ENCODE measurements at regions not wholly inside any gene's neighbourhood (a gene's known extent, or its start where the extent isn't known, plus 50 kb on each side); places are given as distances from the start of the nearest gene placed in this dataset.

GRCh38 chr10:128945398-128945797, 521.6 kb upstream of the MGMT start:
- 6% methylated on average over 7 of the region's 7 CpGs for WGBS (ENCODE audit: low lambda C conversion rate)
- DNase-seq (ENCODE audit: low spot score): no peak
- no peaks in the 10 kb centered on the region for H4K20me1 ChIP-seq (ENCODE audit: insufficient read depth, low read length)
- no peak overlapping the region for H3K9ac ChIP-seq (ENCODE audit: insufficient read depth, low read depth, low read length)
- intact Hi-C loops (cut with micrococcal nuclease; ENCODE audit: unreplicated experiment) (no loop called here), in situ Hi-C loops (cut with HindIII; ENCODE audit: extremely low pct_ligation_motif_present, low pct_unique_long_range_greater_than_20kb) (no loop called here)
- no peaks in the 10 kb centered on the region; a peak in 2 of 5 replicates for H3K27me3 ChIP-seq (ENCODE audit: control insufficient read depth in 1 of 2, insufficient read depth in 2 of 2, low read length in 2 of 2)
- BruUV-seq (replicated peaks): no TSS peak
- no peak overlapping the region for H2AFZ ChIP-seq (ENCODE audit: low read length)
- H3K27ac ChIP-seq (ENCODE audit: extremely low read length, insufficient read depth, low read length): no peak overlapping the region
- no peaks in the 10 kb centered on the region for H3K4me1 ChIP-seq (ENCODE audit: insufficient read depth, low read length)
- no peak overlapping the region for H3K4me3 ChIP-seq (replicated peaks in 1 of 3; ENCODE audit: insufficient read depth in 1 of 3, low read depth in 2 of 3, low read length in 3 of 3)
- ChIA-PET POLR2A (no interaction called here), CTCF (ENCODE audit: low intra/inter-chr PET ratio, low total read pairs) (no interaction called here)
- H3K9me3 ChIP-seq (ENCODE audit: low read length): peaks cover 8% of the 10 kb centered on the region; the same call in 1 of the 2 replicates
- ATAC-seq: no peak
- FAIRE-seq: no peak
- H3K79me2 ChIP-seq (ENCODE audit: insufficient read depth, low read length): no peaks in the 10 kb centered on the region
- H3K36me3 ChIP-seq (replicated peaks in 1 of 2; ENCODE audit: control insufficient read depth in 1 of 2, insufficient read depth in 2 of 2, low read length in 2 of 2): no peaks in the 10 kb centered on the region
- no peak overlapping the region for H3K4me2 ChIP-seq (ENCODE audit: low read depth, low read length)
- TF ChIP-seq ZNF703 (CRISPR knock-in tag; IDR thresholded peaks at IDR 0.05; ENCODE audit: borderline replicate concordance): no peak
- TF ChIP-seq RAD51 (IDR thresholded peaks at IDR 0.05; ENCODE audit: borderline replicate concordance): no peak
- TF ChIP-seq NFIB (CRISPR knock-in tag; IDR thresholded peaks at IDR 0.05; ENCODE audit: borderline replicate concordance): no peak
- no peak for TF ChIP-seq KDM6A (CRISPR knock-in tag; IDR thresholded peaks at IDR 0.05; ENCODE audit: low read depth)
- TF ChIP-seq ELF3 (CRISPR knock-in tag; IDR thresholded peaks at IDR 0.05): no peak
- TF ChIP-seq ZNF83 (CRISPR knock-in tag; IDR thresholded peaks at IDR 0.05; ENCODE audit: borderline replicate concordance): no peak

GRCh38 chr10:128950159-128950915, 516.7 kb upstream of the MGMT start:
- ATAC-seq: no peak
- intact Hi-C loops (cut with micrococcal nuclease; ENCODE audit: unreplicated experiment) (no loop called here), in situ Hi-C loops (cut with HindIII; ENCODE audit: extremely low pct_ligation_motif_present, low pct_unique_long_range_greater_than_20kb) (no loop called here)
- no TSS peak for BruUV-seq (replicated peaks)
- WGBS (ENCODE audit: low lambda C conversion rate): 21% methylated on average over 10 of the region's 18 CpGs
- Histone ChIP-seq H3K27ac (ENCODE audit: extremely low read length, insufficient read depth, low read length) (no peak overlapping the region), H3K4me3 (replicated peaks in 1 of 3; ENCODE audit: insufficient read depth in 1 of 3, low read depth in 2 of 3, low read length in 3 of 3) (no peak overlapping the region), H3K27me3 (ENCODE audit: control insufficient read depth in 1 of 2, insufficient read depth in 2 of 2, low read length in 2 of 2) (no peaks in the 10 kb centered on the region; a peak in 2 of 5 replicates), H3K79me2 (ENCODE audit: insufficient read depth, low read length) (no peaks in the 10 kb centered on the region), H3K4me2 (ENCODE audit: low read depth, low read length) (no peak overlapping the region), H3K9me3 (ENCODE audit: low read length) (no peaks in the 10 kb centered on the region), H4K20me1 (ENCODE audit: insufficient read depth, low read length) (no peaks in the 10 kb centered on the region), H3K36me3 (replicated peaks in 1 of 2; ENCODE audit: control insufficient read depth in 1 of 2, insufficient read depth in 2 of 2, low read length in 2 of 2) (no peaks in the 10 kb centered on the region), H3K4me1 (ENCODE audit: insufficient read depth, low read length) (no peaks in the 10 kb centered on the region), H2AFZ (ENCODE audit: low read length) (no peak overlapping the region), H3K9ac (ENCODE audit: insufficient read depth, low read depth, low read length) (no peak overlapping the region)
- ChIA-PET POLR2A (no interaction called here), CTCF (ENCODE audit: low intra/inter-chr PET ratio, low total read pairs) (no interaction called here)
- FAIRE-seq: no peak
- no peak for DNase-seq (ENCODE audit: low spot score)
- TF ChIP-seq ZNF407 (CRISPR knock-in tag; IDR thresholded peaks at IDR 0.05; ENCODE audit: not compliant biosample characterization) (no peak), CHD4 (IDR thresholded peaks at IDR 0.05; ENCODE audit: borderline replicate concordance, low read length) (no peak), KAT7 (CRISPR knock-in tag; IDR thresholded peaks at IDR 0.05; ENCODE audit: borderline replicate concordance) (no peak), ZFY (CRISPR knock-in tag; IDR thresholded peaks at IDR 0.05) (no peak)

All from HepG2 (cell line).